ENCODE measurements at regions not wholly inside any gene's neighbourhood (a gene's known extent, or its start where the extent isn't known, plus 50 kb on each side); places are given as distances from the start of the nearest gene placed in this dataset.

GRCh38 chr9:82154573-82154972, 166.0 kb downstream of the SPATA31D1 start:
- DNase-seq: no peak

GRCh38 chr9:82161876-82162275, 173.3 kb downstream of the SPATA31D1 start:
- DNase-seq: no peak

- DNase-seq: no peak
These were observed 175.6 kb downstream of the SPATA31D1 start for GRCh38 chr9:82164159-82164558.

GRCh38 chr9:82167296-82167695, 178.7 kb downstream of the SPATA31D1 start:
- DNase-seq: no peak

- DNase-seq: no peak
These were observed 180.0 kb downstream of the SPATA31D1 start for GRCh38 chr9:82168585-82168984.

GRCh38 chr9:82170866-82171265, 182.3 kb downstream of the SPATA31D1 start:
- DNase-seq: no peak

GRCh38 chr9:82171271-82171670, 182.7 kb downstream of the SPATA31D1 start:
- no peak for DNase-seq

- no peak for DNase-seq
These were observed 192.1 kb downstream of the SPATA31D1 start for GRCh38 chr9:82180711-82181110.

GRCh38 chr9:82183181-82183860, 194.7 kb downstream of the SPATA31D1 start:
- no peak for DNase-seq

GRCh38 chr9:82184524-82184923, 196.0 kb downstream of the SPATA31D1 start:
- no peak for DNase-seq

GRCh38 chr9:82188817-82189216, 200.2 kb downstream of the SPATA31D1 start:
- DNase-seq: no peak

GRCh38 chr9:82191082-82191770, 202.7 kb downstream of the SPATA31D1 start:
- no peak for DNase-seq

- DNase-seq: peak; percentile 10
These were observed 203.6 kb downstream of the SPATA31D1 start for GRCh38 chr9:82192211-82192610.

GRCh38 chr9:82196622-82197441, 208.3 kb downstream of the SPATA31D1 start:
- DNase-seq: no peak

- DNase-seq: no peak
These were observed 212.6 kb downstream of the SPATA31D1 start for GRCh38 chr9:82201196-82201595.

GRCh38 chr9:82202808-82203207, 214.2 kb downstream of the SPATA31D1 start:
- DNase-seq: no peak

- DNase-seq: no peak
These were observed 217.9 kb downstream of the SPATA31D1 start for GRCh38 chr9:82206490-82206889.

GRCh38 chr9:82206946-82207345, 218.4 kb downstream of the SPATA31D1 start:
- DNase-seq: no peak

GRCh38 chr9:82208741-82209450, 220.3 kb downstream of the SPATA31D1 start:
- no peak for DNase-seq

GRCh38 chr9:82209797-82210470, 221.4 kb downstream of the SPATA31D1 start:
- DNase-seq: no peak

GRCh38 chr9:82212885-82213284, 224.3 kb downstream of the SPATA31D1 start:
- DNase-seq: no peak

GRCh38 chr9:82216435-82216834, 227.9 kb downstream of the SPATA31D1 start:
- DNase-seq: no peak

Data from tongue (tissue), 1 donor.